ENCODE measurements at regions not wholly inside any gene's neighbourhood (a gene's known extent, or its start where the extent isn't known, plus 50 kb on each side); places are given as distances from the start of the nearest gene placed in this dataset.

DNA sequence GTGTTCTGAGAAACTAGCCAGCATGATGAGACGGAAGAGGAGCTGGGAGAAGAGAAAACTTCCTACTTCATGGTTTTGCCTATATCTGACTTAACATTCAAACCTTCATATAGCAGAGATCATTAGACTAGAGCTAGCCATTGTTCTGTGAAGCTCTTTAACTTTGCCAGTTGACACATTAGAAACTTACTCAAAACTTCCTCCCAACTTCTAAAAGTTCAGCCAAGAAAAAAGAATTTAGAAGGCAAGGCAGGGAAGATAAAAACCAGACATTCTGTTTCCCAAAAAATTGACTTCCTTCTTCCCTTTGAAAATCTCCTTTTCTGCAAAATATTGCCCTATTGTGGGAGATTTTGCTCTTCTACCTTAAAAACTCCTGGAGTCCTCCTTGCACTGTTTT lies 134.8 kb upstream of the UST start:
- no peak for TF ChIP-seq CTCF (IDR thresholded peaks at IDR 0.05; ENCODE audit: insufficient read depth, low read length)
- TF ChIP-seq POLR2AphosphoS5 (IDR thresholded peaks at IDR 0.05; ENCODE audit: low read depth), result no peak
- no peak for TF ChIP-seq REST (IDR thresholded peaks at IDR 0.05; ENCODE audit: insufficient replicate concordance, low read depth)
- no peak for TF ChIP-seq GABPA (IDR thresholded peaks at IDR 0.05; ENCODE audit: low read depth)
- TF ChIP-seq SPI1 (IDR thresholded peaks at IDR 0.05; ENCODE audit: borderline replicate concordance, low read depth), result no peak
